ENCODE measurements at regions not wholly inside any gene's neighbourhood (a gene's known extent, or its start where the extent isn't known, plus 50 kb on each side); places are given as distances from the start of the nearest gene placed in this dataset.

DNA sequence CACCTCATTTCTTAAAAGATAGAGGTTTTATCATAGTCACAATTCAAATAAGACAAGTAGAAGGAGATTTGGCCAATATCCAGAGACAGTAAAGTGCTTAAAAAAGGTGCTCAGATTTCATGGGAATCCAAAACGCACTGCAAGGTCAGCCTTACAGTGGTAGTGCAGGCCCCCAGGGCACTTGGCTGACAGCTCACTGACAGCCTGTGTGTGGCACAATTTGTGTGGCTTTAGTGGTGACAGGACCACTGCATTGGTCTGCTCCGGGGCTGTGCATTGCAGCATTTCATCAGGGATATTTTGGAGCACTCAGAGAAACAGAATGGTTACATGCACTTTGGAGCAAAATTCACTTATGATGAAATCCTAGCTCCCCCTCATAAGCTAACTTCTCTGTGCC is 544.3 kb downstream of the NTRK3 start:
- H3K4me1 ChIP-seq (replicated peaks in 1 of 4; ENCODE audit: control insufficient read depth in 3 of 4, insufficient read depth in 4 of 4, low read length in 3 of 4), result no peaks in the 10 kb centered on the region
- H2BK12ac ChIP-seq (ENCODE audit: low read depth, low read length), result no peak overlapping the region
- ChIA-PET POLR2A (ENCODE audit: partially characterized antibody) (interaction anchor here (1.2 kb wide), 1 partner anchor 10 kb away, joined by 3 read pairs; no protein-coding TSS in a partner anchor), CTCF (ENCODE audit: partially characterized antibody) (interaction anchor here (0.8 to 1.2 kb wide), 4 partner anchors 21 to 530 kb away, joined by 3 to 4 read pairs (median 3); no protein-coding TSS in a partner anchor)
- no peak overlapping the region for H2BK5ac ChIP-seq (ENCODE audit: low read depth, low read length)
- WGBS, 2 experiments (ENCODE audit: extremely low coverage in 1 of 2, insufficient coverage in 1 of 2, insufficient read length in 1 of 2, insufficient replicate concordance in 2 of 2, low coverage in 1 of 2, low lambda C conversion rate in 2 of 2, missing lambda C conversion rate in 1 of 2), result 95% methylated on average over 2 of the region's 2 CpGs; no CpG with 5 or more reads in 1 of the 2 experiments
- H4K20me1 ChIP-seq (replicated peaks in 1 of 2; ENCODE audit: control insufficient read depth in 1 of 2, insufficient read depth in 2 of 2, low read length in 2 of 2), result no peaks in the 10 kb centered on the region
- H2BK15ac ChIP-seq (ENCODE audit: low read length), result no peak overlapping the region
- H3K27ac ChIP-seq (ENCODE audit: low read depth, low read length), result no peak overlapping the region
- no peak overlapping the region for H4K91ac ChIP-seq (replicated peaks; ENCODE audit: insufficient read length, low read length)
- no peak overlapping the region; the same call in 1 of the 2 replicates for H4K8ac ChIP-seq (ENCODE audit: extremely low read depth, insufficient read depth, low read length)
- no peak overlapping the region for H2BK20ac ChIP-seq (ENCODE audit: low read length)
- no peak overlapping the region for H3K14ac ChIP-seq (ENCODE audit: insufficient read length)
- DNase-seq (ENCODE audit: low read depth in 1 of 2, low spot score in 2 of 2), result no peak
- no peaks in the 10 kb centered on the region for H3K79me1 ChIP-seq (ENCODE audit: low read depth, low read length)
- no peak overlapping the region for H3K23ac ChIP-seq (ENCODE audit: insufficient read length)
- H2AFZ ChIP-seq (ENCODE audit: low read length), result no peak overlapping the region
- H3K23me2 ChIP-seq (ENCODE audit: low read depth, low read length), result no peaks in the 10 kb centered on the region; the same call in 1 of the 2 replicates
- no peaks in the 10 kb centered on the region for H3K9me3 ChIP-seq (ENCODE audit: insufficient read depth in 2 of 2, low read depth in 1 of 2, low read length in 1 of 2)
- no peaks in the 10 kb centered on the region for H3K36me3 ChIP-seq (ENCODE audit: control insufficient read depth in 2 of 4, insufficient read depth in 4 of 4, low read length in 3 of 4)
- H2BK120ac ChIP-seq (replicated peaks; ENCODE audit: low read depth, low read length), result no peak overlapping the region
- H3K18ac ChIP-seq (ENCODE audit: extremely low read depth, low read length), result no peak overlapping the region
- no peak overlapping the region for H3K4me3 ChIP-seq (ENCODE audit: extremely low read depth in 1 of 4, insufficient read depth in 2 of 4, low read depth in 3 of 4, low read length in 4 of 4)
- H3K9ac ChIP-seq (replicated peaks in 1 of 4; ENCODE audit: extremely low read depth in 1 of 4, low read depth in 3 of 4, low read length in 3 of 4), result no peak overlapping the region
- no peak overlapping the region for H3K4me2 ChIP-seq (ENCODE audit: insufficient read depth in 1 of 2, low read depth in 2 of 2, low read length in 2 of 2)
- no peak for FAIRE-seq
- no peak overlapping the region for H3K4ac ChIP-seq (replicated peaks; ENCODE audit: insufficient read length, low read depth, low read length)
- no peak overlapping the region for H4K5ac ChIP-seq (ENCODE audit: insufficient read length, low read depth, low read length)
- no peaks in the 10 kb centered on the region for H3K79me2 ChIP-seq (ENCODE audit: control insufficient read depth in 1 of 2, insufficient read depth in 2 of 2, low read length in 2 of 2)
- H3K27me3 ChIP-seq (replicated peaks in 1 of 4; ENCODE audit: control insufficient read depth in 3 of 4, extremely low read depth in 1 of 4, insufficient read depth in 3 of 4, low read length in 3 of 4), result no peaks in the 10 kb centered on the region
- H2AK5ac ChIP-seq (ENCODE audit: low read depth, low read length), result no peak overlapping the region
- H3K56ac ChIP-seq (replicated peaks; ENCODE audit: insufficient read length, low read depth, low read length), result no peak overlapping the region
- TF ChIP-seq KDM4A (IDR thresholded peaks at IDR 0.05; ENCODE audit: low read depth, low read length, severe bottlenecking) (no peak), POLR2A (IDR thresholded peaks at IDR 0.05; ENCODE audit: control extremely low read depth in 1 of 2, low read depth in 2 of 2, low read length in 2 of 2) (no peak), RAD21 (IDR thresholded peaks at IDR 0.05 in 1 of 2, conservative IDR thresholded peaks at IDR 0.05 in 1 of 2; ENCODE audit: low read depth in 2 of 2, low read length in 2 of 2) (no peak), GABPA (IDR thresholded peaks at IDR 0.05; ENCODE audit: borderline replicate concordance, insufficient read depth, low read length) (no peak), ZNF274 (IDR thresholded peaks at IDR 0.05; ENCODE audit: borderline replicate concordance, extremely low read depth, low read length) (no peak), BCL11A (IDR thresholded peaks at IDR 0.05; ENCODE audit: low read depth in 2 of 2, low read length in 2 of 2) (no peak), HDAC6 (IDR thresholded peaks at IDR 0.05; ENCODE audit: low read depth, low read length) (no peak), CTBP2 (IDR thresholded peaks at IDR 0.05; ENCODE audit: borderline replicate concordance, insufficient read depth, insufficient read length, low read length) (no peak), FOSL1 (IDR thresholded peaks at IDR 0.05; ENCODE audit: insufficient read depth, low read depth, low read length) (no peak), CBX8 (IDR thresholded peaks at IDR 0.05; ENCODE audit: borderline replicate concordance, low read depth, low read length) (no peak)
